H1 (cell line): ENCODE measurements at regions not wholly inside any gene's neighbourhood (a gene's known extent, or its start where the extent isn't known, plus 50 kb on each side); places are given as distances from the start of the nearest gene placed in this dataset.

Experiments
- CTCF ChIA-PET: fragments of 300-600 bp; sonication (Branson Sonifier 250); formaldehyde crosslinking; loops from one replicate; lab custom pipeline; 2021; ENCODE audit not compliant: partially characterized antibody; lab: Charles Lee
- POLR2A ChIA-PET: fragments of 300-600 bp; sonication (Branson Sonifier 250); formaldehyde crosslinking; loops from one replicate; lab custom pipeline; 2021; ENCODE audit warnings: inconsistent platforms; ENCODE audit not compliant: partially characterized antibody; lab: Charles Lee
- DNase-seq, 2 experiments: peaks; one replicate each; pipeline versions ENCODE4 v3.0.0 to v3.0.0-alpha.2; 2010 to 2022; ENCODE audit warnings: low spot score in 2 of 2, low read depth in 1 of 2, mixed read lengths in 1 of 2
- FAIRE-seq: peaks from 2 replicates; lab custom pipeline; 2011; peaks lifted over from hg19 to GRCh38; lab: Jason Lieb, UNC
- H2AFZ ChIP-seq: 2 replicates; pipeline ENCODE4 v1.8.1; 2012; ENCODE audit warnings: low read length, inconsistent platforms
- H2AK5ac ChIP-seq: 2 replicates; pipeline ENCODE4 v1.6.1; 2013; ENCODE audit warnings: low read depth, low read length
- H2BK120ac ChIP-seq: replicated peaks from 2 replicates; pipeline ENCODE3; 2013; ENCODE audit warnings: low read depth, low read length, inconsistent platforms
- H2BK12ac ChIP-seq: 2 replicates; pipeline ENCODE4 v1.6.1; 2013; ENCODE audit warnings: low read depth, low read length
- H2BK15ac ChIP-seq: 2 replicates; pipeline ENCODE4 v1.6.1; 2013; ENCODE audit warnings: low read length
- H2BK20ac ChIP-seq: 2 replicates; pipeline ENCODE4 v1.6.1; 2013; ENCODE audit warnings: low read length
- H2BK5ac ChIP-seq: 2 replicates; pipeline ENCODE4 v1.6.1; 2013; ENCODE audit warnings: low read depth, low read length
- H3K14ac ChIP-seq: 2 replicates; pipeline ENCODE4 v1.6.1; 2013; ENCODE audit warnings: inconsistent platforms; ENCODE audit not compliant: insufficient read length
- H3K18ac ChIP-seq: 2 replicates; pipeline ENCODE4 v1.6.1; 2013; ENCODE audit warnings: low read length; ENCODE audit errors: extremely low read depth
- H3K23ac ChIP-seq: 2 replicates; pipeline ENCODE4 v1.6.1; 2013; ENCODE audit warnings: inconsistent platforms; ENCODE audit not compliant: insufficient read length
- H3K23me2 ChIP-seq: 2 replicates; pipeline ENCODE4 v1.6.1; 2013; ENCODE audit warnings: low read depth, low read length
- H3K27ac ChIP-seq: 2 replicates; pipeline ENCODE4 v1.6.1; 2011; ENCODE audit warnings: low read depth, low read length, inconsistent platforms
- H3K27me3 ChIP-seq, 4 experiments: replicated peaks in 1 of 4; 1 replicate in 1 of 4; 2 replicates in 3 of 4; pipeline versions ENCODE4 v1.6.1 to v1.8.1; 2011 to 2013; ENCODE audit warnings: low read length in 3 of 4, mild to moderate bottlenecking in 3 of 4, inconsistent platforms in 2 of 4, mixed read lengths in 2 of 4, moderate library complexity in 1 of 4; ENCODE audit not compliant: control insufficient read depth in 3 of 4, insufficient read depth in 3 of 4; ENCODE audit errors: extremely low read depth in 1 of 4
- H3K36me3 ChIP-seq, 4 experiments: 2 replicates each; pipeline versions ENCODE4 v1.6.1 to v1.8.1; 2011 to 2013; ENCODE audit warnings: mild to moderate bottlenecking in 4 of 4, low read length in 3 of 4, moderate library complexity in 2 of 4, control low read depth in 1 of 4, inconsistent platforms in 1 of 4; ENCODE audit not compliant: insufficient read depth in 4 of 4, control insufficient read depth in 2 of 4
- H3K4ac ChIP-seq: replicated peaks from 2 replicates; pipeline ENCODE3; 2013; ENCODE audit warnings: low read length, low read depth, mixed read lengths, inconsistent platforms; ENCODE audit not compliant: insufficient read length
- H3K4me1 ChIP-seq, 4 experiments: replicated peaks in 1 of 4; 1 replicate in 1 of 4; 2 replicates in 3 of 4; pipeline versions ENCODE4 v1.6.1 to v1.8.1; 2011 to 2013; ENCODE audit warnings: low read length in 3 of 4, inconsistent platforms in 2 of 4, mixed read lengths in 1 of 4; ENCODE audit not compliant: insufficient read depth in 4 of 4, control insufficient read depth in 3 of 4
- H3K4me2 ChIP-seq, 2 experiments: 2 replicates each; pipeline versions ENCODE4 v1.6.1 to v1.8.1; 2011 to 2013; ENCODE audit warnings: low read depth in 2 of 2, low read length in 2 of 2, control low read depth in 1 of 2, inconsistent platforms in 1 of 2, mild to moderate bottlenecking in 1 of 2; ENCODE audit not compliant: insufficient read depth in 1 of 2
- H3K4me3 ChIP-seq, 4 experiments: fragments of 200-600, 300-600 bp in 1 of 4; sonication (generic), shearing (Covaris generic), sonication (Bioruptor Twin) in 1 of 4; 2 replicates each; pipeline versions ENCODE4 v1.5.1 to v1.8.1; 2011 to 2016; ENCODE audit warnings: low read length in 4 of 4, low read depth in 3 of 4, control low read depth in 2 of 4, inconsistent platforms in 2 of 4, mild to moderate bottlenecking in 2 of 4, mixed read lengths in 1 of 4, moderate library complexity in 1 of 4; ENCODE audit not compliant: insufficient read depth in 2 of 4; ENCODE audit errors: extremely low read depth in 1 of 4
- H3K56ac ChIP-seq: replicated peaks from 2 replicates; pipeline ENCODE3; 2013; ENCODE audit warnings: low read depth, mild to moderate bottlenecking, mixed read lengths, low read length, inconsistent platforms; ENCODE audit not compliant: insufficient read length
- H3K79me1 ChIP-seq: 2 replicates; pipeline ENCODE4 v1.6.1; 2013; ENCODE audit warnings: low read depth, low read length, control low read depth
- H3K79me2 ChIP-seq, 2 experiments: 2 replicates each; pipeline versions ENCODE4 v1.6.1 to v1.8.1; 2012 to 2013; ENCODE audit warnings: low read length in 2 of 2, mild to moderate bottlenecking in 2 of 2, inconsistent platforms in 1 of 2; ENCODE audit not compliant: insufficient read depth in 2 of 2, control insufficient read depth in 1 of 2
- H3K9ac ChIP-seq, 4 experiments: replicated peaks in 1 of 4; 1 replicate in 1 of 4; 2 replicates in 3 of 4; pipeline versions ENCODE4 v1.6.1 to v1.8.1; 2011 to 2013; ENCODE audit warnings: low read depth in 3 of 4, low read length in 3 of 4, control low read depth in 2 of 4, mild to moderate bottlenecking in 2 of 4, moderate library complexity in 2 of 4, inconsistent platforms in 1 of 4; ENCODE audit errors: extremely low read depth in 1 of 4
- H3K9me3 ChIP-seq, 2 experiments: 2 replicates each; pipeline versions ENCODE4 v1.6.1 to v1.8.1; 2012 to 2013; ENCODE audit warnings: mild to moderate bottlenecking in 2 of 2, moderate library complexity in 2 of 2, control low read depth in 1 of 2, inconsistent platforms in 1 of 2, low read depth in 1 of 2, low read length in 1 of 2, mixed read lengths in 1 of 2; ENCODE audit not compliant: insufficient read depth in 2 of 2
- H4K20me1 ChIP-seq, 2 experiments: replicated peaks in 1 of 2; 2 replicates each; pipeline versions ENCODE3 to v1.8.1; 2011 to 2013; ENCODE audit warnings: inconsistent platforms in 2 of 2, low read length in 2 of 2, mild to moderate bottlenecking in 1 of 2; ENCODE audit not compliant: insufficient read depth in 2 of 2, control insufficient read depth in 1 of 2
- H4K5ac ChIP-seq: 2 replicates; pipeline ENCODE4 v1.6.1; 2013; ENCODE audit warnings: low read length, low read depth, mixed read lengths, inconsistent platforms; ENCODE audit not compliant: insufficient read length
- H4K8ac ChIP-seq: 2 replicates; pipeline ENCODE4 v1.8.0; 2013; ENCODE audit warnings: mild to moderate bottlenecking, moderate library complexity, low read length, inconsistent platforms; ENCODE audit not compliant: insufficient read depth; ENCODE audit errors: extremely low read depth
- H4K91ac ChIP-seq: replicated peaks from 2 replicates; pipeline ENCODE3; 2013; ENCODE audit warnings: low read length, mixed read lengths, inconsistent platforms; ENCODE audit not compliant: insufficient read length
- GABPA ChIP-seq: IDR thresholded peaks from 2 replicates; pipeline ENCODE4 v1.6.1; 2011; ENCODE audit warnings: mild to moderate bottlenecking, low read length, moderate library complexity, borderline replicate concordance; ENCODE audit not compliant: insufficient read depth
- GTF2F1 ChIP-seq: IDR thresholded peaks from 2 replicates; pipeline ENCODE4 v1.6.1; 2012; ENCODE audit warnings: low read depth, low read length, improper control_type of control experiment, borderline replicate concordance
- KDM5A ChIP-seq: fragments of 200-600 bp; IDR thresholded peaks from 2 replicates; pipeline ENCODE4 v1.7.1; 2012; ENCODE audit warnings: mild to moderate bottlenecking, low read length, inconsistent platforms, mixed read lengths
- SRF ChIP-seq: IDR thresholded peaks from 2 replicates; pipeline ENCODE4 v1.6.1; 2011; ENCODE audit warnings: mild to moderate bottlenecking, low read depth, low read length, moderate library complexity
- WGBS, 2 experiments: shearing (Covaris generic) in 1 of 2; methylation state at CpG; one replicate each; pipeline versions ENCODE4 v1.1.6 to v1.1.7; 2013 to 2015; ENCODE audit warnings: low lambda C conversion rate in 2 of 2, mixed read lengths in 2 of 2, inconsistent platforms in 1 of 2, low coverage in 1 of 2, missing lambda C conversion rate in 1 of 2; ENCODE audit not compliant: insufficient replicate concordance in 2 of 2, insufficient coverage in 1 of 2, insufficient read length in 1 of 2; ENCODE audit errors: extremely low coverage in 1 of 2, missing lambda C conversion rate in 1 of 2; 5-methylcytosine and 5-hydroxymethylcytosine counted together

DNA sequence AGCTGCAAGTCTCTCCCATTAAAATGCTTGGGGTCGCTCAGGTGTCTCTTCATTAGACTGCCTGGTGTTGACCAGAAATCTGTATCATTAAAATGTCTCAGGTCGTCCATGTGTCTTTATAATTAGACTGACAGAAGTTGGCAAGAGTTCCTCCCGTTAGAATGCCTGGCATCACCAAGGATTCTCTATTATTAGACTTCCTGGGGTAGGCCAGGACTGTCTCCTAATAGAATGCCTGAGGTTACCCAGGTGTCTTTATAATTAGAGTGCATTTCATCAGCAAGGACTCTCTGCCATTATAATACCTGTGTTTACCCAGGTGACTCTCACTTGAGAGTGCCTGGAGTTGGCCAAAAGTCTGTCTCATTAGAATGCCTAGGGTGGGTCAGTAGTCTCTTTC is 1537.2 kb downstream of the UQCRFS1 start:
- Histone ChIP-seq H3K56ac (no peak overlapping the region), H4K8ac (no peak overlapping the region), H3K23ac (no peak overlapping the region), H3K27ac (no peak overlapping the region), H3K36me3 (no peaks in the 10 kb centered on the region), H3K79me2 (no peaks in the 10 kb centered on the region), H4K20me1 (no peaks in the 10 kb centered on the region), H2BK15ac (no peak overlapping the region), H2BK20ac (no peak overlapping the region), H3K23me2 (no peaks in the 10 kb centered on the region), H3K79me1 (no peaks in the 10 kb centered on the region), H3K18ac (no peak overlapping the region), H3K9me3 (peaks cover 58 to 97% of the 10 kb centered on the region in 2 experiments), H2BK5ac (no peak overlapping the region), H2BK12ac (no peak overlapping the region), H2BK120ac (no peak overlapping the region)
- no peak for DNase-seq
- FAIRE-seq = no peak
- POLR2A ChIA-PET = no interaction called here
- TF ChIP-seq KDM5A = no peak
- no peak for TF ChIP-seq GABPA
- no peak for TF ChIP-seq GTF2F1
- no peak for TF ChIP-seq SRF
- TF ChIP-seq, all 59 proteins: peak for 0
- Histone ChIP-seq H2AK5ac (no peak overlapping the region), H3K27me3 (no peaks in the 10 kb centered on the region), H3K4me1 (no peaks in the 10 kb centered on the region), H3K4me3 (no peak overlapping the region), H3K4me2 (no peak overlapping the region), H4K5ac (no peak overlapping the region), H3K14ac (no peak overlapping the region), H3K9ac (no peak overlapping the region), H3K4ac (no peak overlapping the region), H4K91ac (no peak overlapping the region), H2AFZ (no peak overlapping the region)
- CTCF ChIA-PET = no interaction called here
- 63% methylated on average over 3 of the region's 3 CpGs; no CpG with 5 or more reads in 1 of the 2 experiments for WGBS, 2 experiments
